ENCODE measurements at regions not wholly inside any gene's neighbourhood (a gene's known extent, or its start where the extent isn't known, plus 50 kb on each side); places are given as distances from the start of the nearest gene placed in this dataset.
"Not testable (repeated sequence)": the region's sequence is repeated elsewhere in the genome, so short reads cannot be mapped to it uniquely, and the experiment has no call there.

DNA sequence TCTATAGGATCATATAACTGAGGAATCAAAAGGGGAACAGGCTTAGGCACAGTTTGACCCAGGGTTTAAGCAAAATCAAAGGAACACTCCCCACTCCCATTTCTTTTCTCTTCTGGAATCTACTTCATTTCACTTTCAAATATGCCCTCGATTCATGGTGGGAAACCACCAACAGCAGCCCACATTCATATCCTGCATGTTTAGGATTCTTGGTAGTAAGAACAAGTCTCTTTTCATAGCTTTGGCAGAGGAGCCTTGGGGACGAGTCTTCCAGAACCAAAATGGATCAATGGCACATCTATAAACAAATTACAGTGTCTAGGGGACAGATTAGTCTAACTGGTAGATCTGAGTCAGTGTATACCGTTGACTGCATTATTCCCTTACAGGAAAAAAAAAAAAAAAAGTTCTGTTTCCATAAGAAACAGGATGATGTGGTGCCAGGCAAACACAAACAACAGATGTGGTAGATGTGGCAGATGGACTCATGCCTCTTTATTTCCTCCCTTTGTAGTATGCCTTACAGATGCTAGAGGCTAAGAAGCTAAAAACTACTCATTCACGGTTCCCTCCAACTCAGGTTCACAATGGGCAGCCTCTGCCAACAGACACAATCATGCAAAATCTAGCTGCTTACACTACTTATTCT, 578.3 kb upstream of the ADAMTS9 start:
- H3K27me3 ChIP-seq (ENCODE audit: control insufficient read depth in 5 of 5, insufficient read depth in 4 of 5, low read length in 5 of 5): no peaks in the 10 kb centered on the region
- H3K4me3 ChIP-seq (ENCODE audit: low read depth in 1 of 5, low read length in 5 of 5): no peak overlapping the region
- H3K27ac ChIP-seq (ENCODE audit: low read depth, low read length): no peak overlapping the region
- H3K4me1 ChIP-seq (ENCODE audit: control insufficient read depth in 5 of 5, insufficient read depth in 5 of 5, low read length in 5 of 5): no peaks in the 10 kb centered on the region
- H3K36me3 ChIP-seq (ENCODE audit: control insufficient read depth in 5 of 5, insufficient read depth in 5 of 5, low read length in 5 of 5): no peaks in the 10 kb centered on the region
- no peaks in the 10 kb centered on the region for H3K9me3 ChIP-seq (ENCODE audit: control insufficient read depth in 5 of 5, low read length in 5 of 5)
- H3K9ac ChIP-seq (ENCODE audit: low read length in 5 of 5): no peak overlapping the region

DNA sequence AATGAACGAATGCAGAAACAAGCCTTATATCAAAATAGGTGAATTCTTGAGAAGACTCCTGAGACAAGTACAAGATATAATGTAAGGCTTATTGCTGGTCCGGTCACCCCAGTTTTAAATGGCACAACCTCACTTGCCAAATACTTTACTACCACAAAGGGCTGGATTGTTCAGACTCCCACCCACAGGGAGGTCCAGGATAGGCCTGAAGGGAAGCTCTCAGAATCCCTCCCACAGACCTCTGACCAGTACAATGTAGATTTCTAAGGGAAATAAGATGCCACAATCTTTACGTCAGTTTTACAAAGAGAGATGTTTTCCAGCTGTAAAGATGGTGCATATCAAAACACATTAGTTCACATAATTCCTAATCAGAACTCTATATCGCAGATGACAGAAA, 577.7 kb upstream of the ADAMTS9 start:
- H3K4me3 ChIP-seq (ENCODE audit: low read depth in 1 of 5, low read length in 5 of 5): no peak overlapping the region
- no peak overlapping the region for H3K9ac ChIP-seq (ENCODE audit: low read length in 5 of 5)
- H3K4me1 ChIP-seq (ENCODE audit: control insufficient read depth in 5 of 5, insufficient read depth in 5 of 5, low read length in 5 of 5): no peaks in the 10 kb centered on the region
- no peaks in the 10 kb centered on the region for H3K36me3 ChIP-seq (ENCODE audit: control insufficient read depth in 5 of 5, insufficient read depth in 5 of 5, low read length in 5 of 5)
- H3K27ac ChIP-seq (ENCODE audit: low read depth, low read length): no peak overlapping the region
- no peaks in the 10 kb centered on the region for H3K27me3 ChIP-seq (ENCODE audit: control insufficient read depth in 5 of 5, insufficient read depth in 4 of 5, low read length in 5 of 5)
- H3K9me3 ChIP-seq (ENCODE audit: control insufficient read depth in 5 of 5, low read length in 5 of 5): no peaks in the 10 kb centered on the region

GRCh38 chr3:65262548-65262947, 574.7 kb upstream of the ADAMTS9 start:
- Histone ChIP-seq H3K4me1 (ENCODE audit: control insufficient read depth in 5 of 5, insufficient read depth in 5 of 5, low read length in 5 of 5) (no peaks in the 10 kb centered on the region), H3K4me3 (ENCODE audit: low read depth in 1 of 5, low read length in 5 of 5) (no peak overlapping the region), H3K27ac (ENCODE audit: low read depth, low read length) (no peak overlapping the region), H3K27me3 (ENCODE audit: control insufficient read depth in 5 of 5, insufficient read depth in 4 of 5, low read length in 5 of 5) (no peaks in the 10 kb centered on the region), H3K9ac (ENCODE audit: low read length in 5 of 5) (no peak overlapping the region), H3K9me3 (ENCODE audit: control insufficient read depth in 5 of 5, low read length in 5 of 5) (no peaks in the 10 kb centered on the region), H3K36me3 (ENCODE audit: control insufficient read depth in 5 of 5, insufficient read depth in 5 of 5, low read length in 5 of 5) (no peaks in the 10 kb centered on the region)

GRCh38 chr3:65259946-65260345, 572.1 kb upstream of the ADAMTS9 start:
- H3K9ac ChIP-seq (ENCODE audit: low read length in 5 of 5): no peak overlapping the region
- no peak overlapping the region for H3K4me3 ChIP-seq (ENCODE audit: low read depth in 1 of 5, low read length in 5 of 5)
- no peaks in the 10 kb centered on the region for H3K36me3 ChIP-seq (ENCODE audit: control insufficient read depth in 5 of 5, insufficient read depth in 5 of 5, low read length in 5 of 5)
- H3K9me3 ChIP-seq (ENCODE audit: control insufficient read depth in 5 of 5, low read length in 5 of 5): no peaks in the 10 kb centered on the region
- H3K27me3 ChIP-seq (ENCODE audit: control insufficient read depth in 5 of 5, insufficient read depth in 4 of 5, low read length in 5 of 5): no peaks in the 10 kb centered on the region
- H3K4me1 ChIP-seq (ENCODE audit: control insufficient read depth in 5 of 5, insufficient read depth in 5 of 5, low read length in 5 of 5): no peaks in the 10 kb centered on the region
- no peak overlapping the region for H3K27ac ChIP-seq (ENCODE audit: low read depth, low read length)

GRCh38 chr3:65252914-65253313, 565.1 kb upstream of the ADAMTS9 start:
- not testable (repeated sequence) for H3K4me3 ChIP-seq (ENCODE audit: low read depth in 1 of 5, low read length in 5 of 5); H3K27me3 ChIP-seq (ENCODE audit: control insufficient read depth in 5 of 5, insufficient read depth in 4 of 5, low read length in 5 of 5); H3K4me1 ChIP-seq (ENCODE audit: control insufficient read depth in 5 of 5, insufficient read depth in 5 of 5, low read length in 5 of 5); H3K9me3 ChIP-seq (ENCODE audit: control insufficient read depth in 5 of 5, low read length in 5 of 5); H3K36me3 ChIP-seq (ENCODE audit: control insufficient read depth in 5 of 5, insufficient read depth in 5 of 5, low read length in 5 of 5); H3K9ac ChIP-seq (ENCODE audit: low read length in 5 of 5); H3K27ac ChIP-seq (ENCODE audit: low read depth, low read length)

DNA sequence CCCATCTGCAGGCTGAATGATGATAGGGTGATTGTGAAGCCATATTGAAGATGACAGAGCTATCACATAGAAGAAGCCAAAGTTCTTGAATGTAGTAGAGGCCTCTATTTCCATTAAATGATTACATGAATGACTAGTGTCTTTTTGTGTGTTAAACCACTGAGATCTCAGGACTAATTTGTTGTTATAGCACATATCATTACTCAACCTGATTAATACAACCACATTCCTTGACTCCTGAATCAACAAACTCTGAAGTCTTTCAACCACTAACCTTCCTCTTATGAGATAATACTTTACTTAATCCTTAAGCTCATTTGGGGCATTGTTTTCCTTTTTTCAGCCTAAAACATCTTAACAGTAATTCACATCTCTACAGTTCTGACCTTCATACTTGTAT, 564.5 kb upstream of the ADAMTS9 start:
- Histone ChIP-seq H3K27me3 (ENCODE audit: control insufficient read depth in 5 of 5, insufficient read depth in 4 of 5, low read length in 5 of 5) (no peaks in the 10 kb centered on the region), H3K4me3 (ENCODE audit: low read depth in 1 of 5, low read length in 5 of 5) (no peak overlapping the region), H3K36me3 (ENCODE audit: control insufficient read depth in 5 of 5, insufficient read depth in 5 of 5, low read length in 5 of 5) (no peaks in the 10 kb centered on the region), H3K9me3 (ENCODE audit: control insufficient read depth in 5 of 5, low read length in 5 of 5) (no peaks in the 10 kb centered on the region), H3K27ac (ENCODE audit: low read depth, low read length) (no peak overlapping the region), H3K9ac (ENCODE audit: low read length in 5 of 5) (no peak overlapping the region), H3K4me1 (ENCODE audit: control insufficient read depth in 5 of 5, insufficient read depth in 5 of 5, low read length in 5 of 5) (no peaks in the 10 kb centered on the region)

DNA sequence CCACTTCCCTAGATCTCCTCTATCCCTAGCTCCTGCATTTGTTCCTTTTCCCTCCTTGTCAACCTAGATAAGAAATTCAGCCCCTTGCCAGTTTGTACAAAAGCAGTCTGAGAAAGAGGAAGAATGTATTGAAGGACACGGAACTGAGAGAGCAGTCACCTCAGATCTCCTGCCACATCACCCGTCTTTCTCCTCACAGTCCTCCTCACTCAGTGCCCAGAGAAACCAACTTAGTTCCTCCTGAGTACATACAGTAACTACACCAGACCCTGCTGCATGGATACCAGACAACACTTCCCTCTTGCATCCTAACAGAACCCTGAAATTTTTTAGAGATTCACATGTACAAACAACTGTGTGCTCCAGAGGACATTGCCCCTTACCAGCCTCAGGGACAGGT, 563.6 kb upstream of the ADAMTS9 start:
- Histone ChIP-seq H3K4me3 (ENCODE audit: low read depth in 1 of 5, low read length in 5 of 5) (no peak overlapping the region), H3K27ac (ENCODE audit: low read depth, low read length) (no peak overlapping the region), H3K27me3 (ENCODE audit: control insufficient read depth in 5 of 5, insufficient read depth in 4 of 5, low read length in 5 of 5) (no peaks in the 10 kb centered on the region), H3K4me1 (ENCODE audit: control insufficient read depth in 5 of 5, insufficient read depth in 5 of 5, low read length in 5 of 5) (no peaks in the 10 kb centered on the region), H3K36me3 (ENCODE audit: control insufficient read depth in 5 of 5, insufficient read depth in 5 of 5, low read length in 5 of 5) (no peaks in the 10 kb centered on the region), H3K9me3 (ENCODE audit: control insufficient read depth in 5 of 5, low read length in 5 of 5) (no peaks in the 10 kb centered on the region), H3K9ac (ENCODE audit: low read length in 5 of 5) (no peak overlapping the region)

GRCh38 chr3:65246561-65246960, 558.8 kb upstream of the ADAMTS9 start:
- Histone ChIP-seq H3K27ac (ENCODE audit: low read depth, low read length) (no peak overlapping the region), H3K9me3 (ENCODE audit: control insufficient read depth in 5 of 5, low read length in 5 of 5) (no peaks in the 10 kb centered on the region), H3K27me3 (ENCODE audit: control insufficient read depth in 5 of 5, insufficient read depth in 4 of 5, low read length in 5 of 5) (no peaks in the 10 kb centered on the region), H3K4me3 (ENCODE audit: low read depth in 1 of 5, low read length in 5 of 5) (no peak overlapping the region), H3K36me3 (ENCODE audit: control insufficient read depth in 5 of 5, insufficient read depth in 5 of 5, low read length in 5 of 5) (no peaks in the 10 kb centered on the region), H3K4me1 (ENCODE audit: control insufficient read depth in 5 of 5, insufficient read depth in 5 of 5, low read length in 5 of 5) (peaks cover 0 to 7% (median 6%) of the 10 kb centered on the region in 5 donors), H3K9ac (ENCODE audit: low read length in 5 of 5) (no peak overlapping the region)

- Histone ChIP-seq H3K4me3 (ENCODE audit: low read depth in 1 of 5, low read length in 5 of 5) (no peak overlapping the region), H3K27me3 (ENCODE audit: control insufficient read depth in 5 of 5, insufficient read depth in 4 of 5, low read length in 5 of 5) (no peaks in the 10 kb centered on the region), H3K36me3 (ENCODE audit: control insufficient read depth in 5 of 5, insufficient read depth in 5 of 5, low read length in 5 of 5) (no peaks in the 10 kb centered on the region), H3K9me3 (ENCODE audit: control insufficient read depth in 5 of 5, low read length in 5 of 5) (no peaks in the 10 kb centered on the region), H3K27ac (ENCODE audit: low read depth, low read length) (no peak overlapping the region), H3K4me1 (ENCODE audit: control insufficient read depth in 5 of 5, insufficient read depth in 5 of 5, low read length in 5 of 5) (peaks cover 0 to 7% (median 6%) of the 10 kb centered on the region in 5 donors), H3K9ac (ENCODE audit: low read length in 5 of 5) (no peak overlapping the region)
Observed at GRCh38 chr3:65245133-65246063, 557.6 kb upstream of the ADAMTS9 start.

GRCh38 chr3:65240366-65240765, 552.6 kb upstream of the ADAMTS9 start:
- Histone ChIP-seq H3K36me3 (ENCODE audit: control insufficient read depth in 5 of 5, insufficient read depth in 5 of 5, low read length in 5 of 5) (no peaks in the 10 kb centered on the region), H3K27ac (ENCODE audit: low read depth, low read length) (no peak overlapping the region), H3K4me1 (ENCODE audit: control insufficient read depth in 5 of 5, insufficient read depth in 5 of 5, low read length in 5 of 5) (peaks cover 0 to 4% (median 2%) of the 10 kb centered on the region in 5 donors), H3K9me3 (ENCODE audit: control insufficient read depth in 5 of 5, low read length in 5 of 5) (no peaks in the 10 kb centered on the region), H3K9ac (ENCODE audit: low read length in 5 of 5) (no peak overlapping the region), H3K4me3 (ENCODE audit: low read depth in 1 of 5, low read length in 5 of 5) (no peak overlapping the region), H3K27me3 (ENCODE audit: control insufficient read depth in 5 of 5, insufficient read depth in 4 of 5, low read length in 5 of 5) (no peaks in the 10 kb centered on the region)

Measured in subcutaneous abdominal adipose tissue (tissue), 5 donors.